Peyer's patch (tissue), 4 donors: ENCODE measurements at regions not wholly inside any gene's neighbourhood (a gene's known extent, or its start where the extent isn't known, plus 50 kb on each side); places are given as distances from the start of the nearest gene placed in this dataset.
"Not testable (repeated sequence)": the region's sequence is repeated elsewhere in the genome, so short reads cannot be mapped to it uniquely, and the experiment has no call there.

ENCODE experiments used
- DNase-seq, 3 donors: peaks; one replicate each; pipeline ENCODE4 v3.0.0-alpha.2; 2017 to 2019
- H3K27ac ChIP-seq, 4 donors: fragments of 200-600 bp; sonication (generic); one replicate each; pipeline ENCODE4 v1.5.1; 2016 to 2019
- H3K27me3 ChIP-seq, 2 donors: fragments of 200-600 bp; sonication (generic); one replicate each; pipeline ENCODE4 v1.5.1; 2019
- H3K36me3 ChIP-seq, 3 donors: fragments of 200-600 bp; sonication (generic); one replicate each; pipeline ENCODE4 v1.5.1; 2016 to 2019
- H3K4me1 ChIP-seq, 4 donors: fragments of 200-600 bp; sonication (generic); one replicate each; pipeline ENCODE4 v1.5.1; 2016 to 2019
- H3K4me3 ChIP-seq, 4 donors: fragments of 200-600 bp; sonication (generic); 1 replicate in 3 of 4; 2 replicates in 1 of 4; pipeline ENCODE4 v1.5.1; 2016 to 2019; ENCODE audit warnings: mild to moderate bottlenecking in 1 of 4
- H3K9me3 ChIP-seq, 4 donors: fragments of 200-600 bp; sonication (generic); one replicate each; pipeline ENCODE4 v1.5.1; 2016 to 2019; ENCODE audit warnings: mild to moderate bottlenecking in 1 of 4
- POLR2A ChIP-seq, 2 donors: fragments of 450-650 bp; IDR thresholded peaks; one replicate each; pipeline ENCODE4 v1.5.1; 2017; ENCODE audit warnings: antibody characterized with exemption in 2 of 2, mild to moderate bottlenecking in 2 of 2, moderate library complexity in 2 of 2
- TF ChIP-seq, protein P1 (sequence below), 6 experiments: fragments of 450-650 bp in 4 of 6; fragments of 200-600 bp in 2 of 6; sonication (generic) in 1 of 6; IDR thresholded peaks; one replicate each; pipeline ENCODE4 v1.5.1; 2017 to 2019; ENCODE audit warnings: antibody characterized with exemption in 6 of 6, mild to moderate bottlenecking in 3 of 6, moderate library complexity in 1 of 6

- TF ChIP-seq, protein P1, sequence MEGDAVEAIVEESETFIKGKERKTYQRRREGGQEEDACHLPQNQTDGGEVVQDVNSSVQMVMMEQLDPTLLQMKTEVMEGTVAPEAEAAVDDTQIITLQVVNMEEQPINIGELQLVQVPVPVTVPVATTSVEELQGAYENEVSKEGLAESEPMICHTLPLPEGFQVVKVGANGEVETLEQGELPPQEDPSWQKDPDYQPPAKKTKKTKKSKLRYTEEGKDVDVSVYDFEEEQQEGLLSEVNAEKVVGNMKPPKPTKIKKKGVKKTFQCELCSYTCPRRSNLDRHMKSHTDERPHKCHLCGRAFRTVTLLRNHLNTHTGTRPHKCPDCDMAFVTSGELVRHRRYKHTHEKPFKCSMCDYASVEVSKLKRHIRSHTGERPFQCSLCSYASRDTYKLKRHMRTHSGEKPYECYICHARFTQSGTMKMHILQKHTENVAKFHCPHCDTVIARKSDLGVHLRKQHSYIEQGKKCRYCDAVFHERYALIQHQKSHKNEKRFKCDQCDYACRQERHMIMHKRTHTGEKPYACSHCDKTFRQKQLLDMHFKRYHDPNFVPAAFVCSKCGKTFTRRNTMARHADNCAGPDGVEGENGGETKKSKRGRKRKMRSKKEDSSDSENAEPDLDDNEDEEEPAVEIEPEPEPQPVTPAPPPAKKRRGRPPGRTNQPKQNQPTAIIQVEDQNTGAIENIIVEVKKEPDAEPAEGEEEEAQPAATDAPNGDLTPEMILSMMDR (IDR thresholded peaks at IDR 0.05) = no peak
- TF ChIP-seq POLR2A (IDR thresholded peaks at IDR 0.05) = no peak
- Histone ChIP-seq H3K36me3 (no peaks in the 10 kb centered on the region), H3K27me3 (no peaks in the 10 kb centered on the region), H3K4me3 (no peak overlapping the region), H3K9me3 (no peaks in the 10 kb centered on the region), H3K27ac (no peak overlapping the region), H3K4me1 (no peaks in the 10 kb centered on the region)
- DNase-seq = no peak
Measured at GRCh38 chr2:198863655-198864054, 594.1 kb downstream of the SATB2 start.

- TF ChIP-seq, protein P1 (IDR thresholded peaks at IDR 0.05) = no peak
- no peak for TF ChIP-seq POLR2A (IDR thresholded peaks at IDR 0.05)
- H3K27me3 ChIP-seq = no peaks in the 10 kb centered on the region
- H3K27ac ChIP-seq = no peak overlapping the region
- no peaks in the 10 kb centered on the region for H3K9me3 ChIP-seq
- H3K36me3 ChIP-seq = no peaks in the 10 kb centered on the region
- no peaks in the 10 kb centered on the region for H3K4me1 ChIP-seq
- DNase-seq = no peak
- no peak overlapping the region for H3K4me3 ChIP-seq
Measured at GRCh38 chr2:198861080-198861479, 596.7 kb downstream of the SATB2 start.

GRCh38 chr2:198857246-198857645, 600.5 kb downstream of the SATB2 start:
- Histone ChIP-seq H3K4me3 (no peak overlapping the region), H3K9me3 (no peaks in the 10 kb centered on the region), H3K27ac (no peak overlapping the region), H3K4me1 (no peaks in the 10 kb centered on the region), H3K36me3 (no peaks in the 10 kb centered on the region), H3K27me3 (no peaks in the 10 kb centered on the region)
- no peak for DNase-seq
- TF ChIP-seq, protein P1 (IDR thresholded peaks at IDR 0.05) = no peak
- no peak for TF ChIP-seq POLR2A (IDR thresholded peaks at IDR 0.05)

GRCh38 chr2:198855746-198856145, 602.0 kb downstream of the SATB2 start:
- not testable (repeated sequence) for H3K36me3 ChIP-seq, DNase-seq, H3K4me1 ChIP-seq

GRCh38 chr2:198852248-198852647, 605.5 kb downstream of the SATB2 start:
- no peaks in the 10 kb centered on the region for H3K27me3 ChIP-seq
- H3K27ac ChIP-seq = no peak overlapping the region
- no peaks in the 10 kb centered on the region for H3K4me1 ChIP-seq
- no peaks in the 10 kb centered on the region for H3K36me3 ChIP-seq
- TF ChIP-seq, protein P1 (IDR thresholded peaks at IDR 0.05) = no peak
- TF ChIP-seq POLR2A (IDR thresholded peaks at IDR 0.05) = no peak
- H3K9me3 ChIP-seq = no peaks in the 10 kb centered on the region
- no peak overlapping the region for H3K4me3 ChIP-seq
- no peak for DNase-seq

More at GRCh38 chr2:198855746-198856145, 602.0 kb downstream of the SATB2 start:
- H3K27me3 ChIP-seq, H3K4me3 ChIP-seq, H3K9me3 ChIP-seq, H3K27ac ChIP-seq: not testable (repeated sequence)

GRCh38 chr2:198825534-198825933, 632.2 kb downstream of the SATB2 start:
- Histone ChIP-seq H3K9me3 (no peaks in the 10 kb centered on the region), H3K27me3 (no peaks in the 10 kb centered on the region), H3K27ac (no peak overlapping the region), H3K4me3 (no peak overlapping the region), H3K36me3 (no peaks in the 10 kb centered on the region), H3K4me1 (no peaks in the 10 kb centered on the region)
- no peak for TF ChIP-seq POLR2A (IDR thresholded peaks at IDR 0.05)
- TF ChIP-seq, protein P1 (IDR thresholded peaks at IDR 0.05) = no peak
- DNase-seq = no peak
